ENCODE measurements at regions not wholly inside any gene's neighbourhood (a gene's known extent, or its start where the extent isn't known, plus 50 kb on each side); places are given as distances from the start of the nearest gene placed in this dataset.

DNA sequence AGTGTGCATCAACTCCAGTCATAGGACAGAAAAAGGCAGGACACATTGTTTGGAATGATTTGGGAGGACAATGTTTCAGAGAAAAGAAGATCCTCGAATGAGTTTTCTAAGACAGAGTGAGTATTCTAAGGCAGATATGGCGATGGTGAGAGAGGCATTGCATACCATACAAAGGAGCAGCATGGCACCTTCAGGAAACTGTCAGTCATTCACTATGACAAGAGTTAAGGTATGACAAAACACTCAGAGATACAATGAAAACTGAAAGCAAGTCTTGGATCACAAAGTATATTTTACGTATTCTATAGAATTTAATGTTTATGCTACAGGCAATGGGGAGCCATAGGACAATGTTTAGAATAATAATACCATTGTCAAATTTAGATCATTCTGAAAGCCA, 337.4 kb upstream of the LYPLAL1 start:
- DNase-seq = no peak

- DNase-seq = no peak
Observed at GRCh38 chr1:218837051-218837450, 336.6 kb upstream of the LYPLAL1 start.

DNA sequence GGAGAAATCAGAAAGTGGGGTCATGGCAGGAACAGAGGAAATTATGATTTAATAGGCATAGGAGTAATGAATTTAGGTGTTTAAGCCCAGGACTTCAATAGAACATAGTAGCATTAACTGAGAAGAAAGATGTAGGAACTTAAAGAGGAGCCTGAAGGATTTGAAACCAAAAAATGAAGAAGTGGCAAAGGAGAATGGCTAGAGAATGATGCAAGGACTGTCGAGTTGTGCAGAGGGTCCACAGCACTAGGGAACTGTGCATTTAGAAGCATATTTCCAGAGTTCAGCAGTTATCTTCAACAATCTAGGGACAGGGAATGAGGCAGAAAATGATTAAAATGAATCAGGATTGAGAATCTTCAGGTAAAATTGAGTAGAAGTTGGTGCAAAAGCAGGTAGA, 328.1 kb upstream of the LYPLAL1 start:
- peak; percentile 80 for DNase-seq

DNA sequence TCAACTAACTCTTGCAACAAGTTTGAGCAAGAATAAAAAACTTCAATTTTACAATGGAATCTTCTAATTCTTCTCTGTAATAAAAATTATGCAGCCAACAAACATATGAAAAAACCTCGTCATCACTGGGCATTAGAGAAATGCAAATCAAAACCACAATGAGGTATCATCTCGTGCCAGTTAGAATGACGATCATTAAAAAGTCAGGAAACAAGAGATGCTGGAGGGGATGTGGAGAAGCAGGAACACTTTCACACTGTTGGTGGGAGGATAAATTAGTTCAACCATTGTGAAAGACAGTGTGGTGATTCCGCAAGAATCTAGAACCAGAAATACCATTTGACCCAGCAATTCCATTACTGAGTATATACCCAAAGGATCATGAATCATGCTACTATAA, 327.5 kb upstream of the LYPLAL1 start:
- peak; percentile 14 for DNase-seq

DNA sequence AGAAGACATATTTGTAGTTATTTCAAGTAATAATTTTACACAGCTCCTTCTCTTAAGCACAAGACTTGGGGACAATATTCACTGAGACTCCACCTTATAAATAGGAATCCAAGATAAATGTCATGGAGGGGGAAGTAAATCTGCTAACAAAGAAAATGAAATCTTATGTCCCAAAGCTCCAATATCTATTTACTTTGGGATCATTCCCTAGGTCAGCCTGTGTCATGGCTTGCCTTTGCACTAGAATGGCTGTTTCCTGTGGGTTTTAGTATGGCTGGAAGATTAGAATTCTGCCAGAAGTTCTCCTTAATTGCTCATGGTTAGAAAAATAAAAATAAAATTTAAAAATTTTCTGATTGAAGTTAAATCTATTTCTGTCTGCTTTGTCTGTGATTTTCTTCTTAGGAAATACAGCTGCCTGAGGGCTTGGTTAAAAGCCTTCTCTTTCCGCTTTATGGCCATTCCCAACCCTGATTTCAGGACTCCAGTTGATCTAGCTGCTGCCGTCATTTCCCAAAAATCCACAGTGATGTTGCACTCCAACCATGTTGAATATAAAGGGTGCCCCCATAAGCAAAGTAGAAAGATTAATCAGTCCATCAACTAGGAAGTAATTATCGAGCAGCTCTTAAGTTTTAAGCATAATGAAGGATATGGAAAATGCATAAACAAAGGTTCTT, 326.4 kb upstream of the LYPLAL1 start:
- no peak for DNase-seq

- no peak for DNase-seq
Observed at GRCh38 chr1:218848009-218848408, 325.7 kb upstream of the LYPLAL1 start.

- DNase-seq = no peak
Observed at GRCh38 chr1:218850367-218850766, 323.3 kb upstream of the LYPLAL1 start.

GRCh38 chr1:218851586-218851985, 322.1 kb upstream of the LYPLAL1 start:
- DNase-seq = no peak

DNA sequence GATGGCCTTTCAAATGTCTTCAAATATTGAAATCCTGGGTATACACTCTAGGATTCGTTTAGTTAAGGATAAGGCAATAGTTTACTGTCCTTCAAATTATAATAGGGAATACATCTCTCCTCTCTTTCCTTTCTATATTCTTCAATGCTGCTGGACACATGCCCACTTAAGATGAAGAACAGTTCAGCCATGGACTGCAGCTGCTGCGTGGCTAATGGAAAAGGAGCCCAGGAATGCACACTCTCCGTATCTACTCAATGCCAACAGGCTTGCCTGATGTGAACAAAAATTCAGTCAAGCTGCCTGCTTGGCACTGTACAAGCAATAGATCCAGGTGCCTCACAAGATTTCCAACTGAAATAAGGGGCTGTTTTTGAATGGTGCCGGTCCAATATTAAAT, 321.2 kb upstream of the LYPLAL1 start:
- DNase-seq = no peak

GRCh38 chr1:218863987-218864386, 309.7 kb upstream of the LYPLAL1 start:
- no peak for DNase-seq

DNA sequence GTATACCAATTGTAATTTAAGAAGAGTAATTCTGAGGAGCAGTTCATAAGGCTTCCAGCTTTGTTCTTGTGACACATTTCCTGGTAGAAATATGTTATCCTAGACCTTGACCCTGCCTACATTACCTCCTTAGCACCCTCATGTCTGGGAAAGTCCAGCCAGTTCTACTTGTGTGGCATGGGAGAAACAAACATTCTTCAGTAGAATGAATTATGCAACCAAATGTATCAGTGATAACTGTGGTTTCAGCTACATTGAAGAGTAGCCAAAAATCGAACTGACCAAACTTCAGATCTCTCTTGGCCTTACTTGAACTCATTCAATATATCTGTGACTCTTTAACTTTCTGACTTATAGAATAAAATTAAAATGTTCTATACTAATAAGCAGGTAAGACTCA, 308.1 kb upstream of the LYPLAL1 start:
- DNase-seq = no peak

DNA sequence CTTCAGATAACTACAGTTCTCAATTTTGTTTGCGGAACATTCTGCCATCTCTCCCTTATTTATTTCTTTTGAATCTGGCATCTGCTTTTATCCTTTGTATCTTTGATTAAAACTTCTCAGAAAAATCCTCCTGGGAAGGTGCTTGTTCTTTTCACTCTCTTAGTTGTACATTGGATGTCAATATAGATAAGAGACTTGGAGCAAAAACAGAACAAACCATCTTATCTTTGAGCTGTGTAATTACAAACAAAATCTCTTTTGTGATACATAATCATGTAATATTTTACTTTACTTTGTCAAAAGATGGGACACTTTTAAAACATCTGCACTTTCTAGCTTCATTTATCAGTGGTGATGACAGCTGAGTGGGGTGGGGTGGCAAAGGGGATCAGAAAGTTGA, 307.2 kb upstream of the LYPLAL1 start:
- no peak for DNase-seq

DNA sequence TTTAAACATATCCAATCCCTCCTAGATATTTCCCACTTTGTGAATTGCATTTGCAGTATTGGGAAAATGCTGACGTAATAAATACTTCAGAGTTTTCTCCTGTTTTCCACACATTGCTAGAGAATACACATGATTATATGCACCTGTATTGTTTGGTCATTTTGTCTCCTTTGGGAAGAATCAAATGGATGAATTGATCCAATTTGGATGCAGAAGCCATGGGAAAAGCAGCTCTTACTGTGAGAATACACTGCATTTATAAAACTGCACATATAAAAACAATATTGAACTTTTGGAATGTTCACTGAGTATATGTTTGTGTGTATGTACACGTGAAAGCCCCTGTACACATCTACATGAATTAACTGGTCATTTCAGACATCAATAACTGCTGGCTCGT, 306.6 kb upstream of the LYPLAL1 start:
- DNase-seq = no peak

DNA sequence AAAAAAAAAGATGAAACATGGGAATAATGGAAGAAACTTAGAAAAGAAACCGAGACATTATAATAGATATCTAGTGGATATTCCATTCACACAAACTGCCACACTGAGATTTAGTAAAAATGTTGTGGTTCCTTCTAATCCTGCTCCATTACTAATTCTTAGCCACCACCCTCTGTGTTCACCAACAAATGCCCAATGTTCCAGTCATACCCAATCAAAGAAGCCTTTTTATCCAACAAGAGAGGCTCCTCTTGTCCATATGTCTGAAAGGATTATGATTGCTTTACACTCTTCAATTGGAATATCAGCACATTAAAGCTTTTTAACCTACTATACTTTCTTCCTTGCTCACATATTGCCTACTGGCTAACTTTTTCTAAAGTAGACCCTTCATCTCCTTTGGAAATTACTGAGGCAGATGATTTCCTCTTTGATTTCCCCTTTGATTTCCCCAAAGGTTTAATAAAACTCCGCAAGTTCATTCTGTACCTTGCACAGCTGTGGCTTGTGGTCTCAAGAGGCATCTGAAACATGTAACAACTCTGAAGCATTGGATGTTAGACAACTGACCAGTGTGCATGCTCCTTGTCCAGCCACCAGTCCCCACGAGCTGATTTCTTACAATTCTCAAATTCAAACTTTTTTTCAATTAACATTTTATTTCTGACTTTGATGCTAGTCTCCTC, 305.6 kb upstream of the LYPLAL1 start:
- DNase-seq = no peak

DNA sequence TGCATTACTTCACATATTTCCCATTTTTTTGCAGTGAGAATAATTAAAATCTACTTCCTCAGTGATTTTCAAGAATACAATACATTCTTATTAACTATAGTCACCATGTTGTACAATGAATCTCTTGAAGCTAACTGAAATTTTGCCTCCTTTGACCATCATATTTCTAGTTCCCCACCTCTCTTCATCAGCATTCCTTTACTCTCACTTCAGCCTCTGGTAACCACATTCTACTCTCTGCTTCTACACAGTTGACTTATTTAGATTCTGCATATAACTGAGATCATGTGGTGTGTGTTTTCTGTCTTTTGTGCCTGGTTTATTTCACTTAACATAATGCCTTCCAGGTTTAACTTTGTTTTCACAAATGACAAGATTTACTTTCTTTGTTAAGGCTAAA, 304.4 kb upstream of the LYPLAL1 start:
- DNase-seq = no peak

- DNase-seq = no peak
Observed at GRCh38 chr1:218872026-218872425, 301.7 kb upstream of the LYPLAL1 start.

DNA sequence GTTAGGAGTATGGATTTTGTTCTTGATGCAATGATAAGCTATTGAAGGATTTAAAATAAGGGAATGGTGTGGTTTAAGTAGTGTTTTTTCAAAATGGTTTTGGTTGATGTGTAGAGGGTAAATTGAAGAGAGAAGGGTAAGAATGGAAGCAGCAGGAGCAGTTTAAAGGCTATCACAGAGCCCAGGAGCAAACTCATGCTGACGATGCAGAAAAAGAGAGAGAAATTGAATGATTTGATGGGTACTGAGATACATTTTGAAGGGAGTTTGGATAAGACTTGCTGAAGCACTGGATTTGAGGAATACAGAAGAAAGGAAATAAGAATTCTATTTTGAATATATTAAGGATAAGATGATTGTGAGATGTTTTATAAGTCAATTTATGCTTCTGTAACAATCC, 300.8 kb upstream of the LYPLAL1 start:
- no peak for DNase-seq

DNA sequence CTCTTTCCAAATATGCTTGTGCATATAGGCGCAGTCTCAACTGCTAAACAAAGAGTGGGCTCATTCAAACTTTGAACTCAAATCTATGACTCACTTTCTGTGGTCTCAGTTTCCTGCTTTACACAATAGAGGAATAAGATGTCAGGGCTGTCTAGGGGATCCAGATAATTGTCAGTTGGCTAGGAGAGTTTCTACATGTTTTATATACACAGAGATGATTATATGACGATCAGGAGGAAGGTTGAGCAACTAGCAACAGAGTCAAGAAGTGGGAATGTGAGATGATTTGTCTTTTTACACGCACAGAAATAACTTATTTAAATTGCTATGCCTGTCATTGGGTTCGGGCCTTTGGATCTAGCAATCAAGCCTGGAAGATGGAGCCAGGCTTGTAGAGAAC, 299.4 kb upstream of the LYPLAL1 start:
- peak; percentile 98 for DNase-seq

- no peak for DNase-seq
Observed at GRCh38 chr1:218874801-218875400, 298.8 kb upstream of the LYPLAL1 start.

DNA sequence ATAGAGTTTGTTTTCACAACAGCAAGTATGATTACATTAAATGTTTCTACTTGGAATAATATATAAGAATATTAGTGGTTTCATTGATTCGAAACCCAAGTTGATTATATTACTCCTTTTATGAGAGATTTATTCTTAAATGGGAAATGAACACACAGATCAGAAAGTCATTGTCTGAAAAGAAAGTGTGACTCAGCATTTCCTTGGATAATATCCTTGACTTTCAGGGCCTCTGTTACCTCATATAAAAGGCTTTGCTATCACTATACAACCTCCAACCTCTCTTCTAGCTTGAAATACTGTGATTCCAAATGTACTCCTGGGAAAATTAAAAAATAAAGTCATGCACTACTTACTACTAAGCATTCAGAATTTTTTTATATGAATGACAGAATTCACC, 295.3 kb upstream of the LYPLAL1 start:
- no peak for DNase-seq

GRCh38 chr1:218880484-218881060, 293.1 kb upstream of the LYPLAL1 start:
- no peak for DNase-seq

GRCh38 chr1:218882454-218882853, 291.2 kb upstream of the LYPLAL1 start:
- no peak for DNase-seq

- DNase-seq = no peak
Observed at GRCh38 chr1:218886101-218886871, 287.4 kb upstream of the LYPLAL1 start.

Data from SIG-M5 (cell line).